NT2/D1 (cell line): ENCODE measurements at regions not wholly inside any gene's neighbourhood (a gene's known extent, or its start where the extent isn't known, plus 50 kb on each side); places are given as distances from the start of the nearest gene placed in this dataset.

ENCODE experiments used
- DNase-seq: peaks from one replicate; pipeline ENCODE4 v3.0.0-alpha.2; 2011; ENCODE audit warnings: low read depth, low spot score
- H3K27me3 ChIP-seq: 2 replicates; pipeline ENCODE4 v1.6.0; 2011; ENCODE audit warnings: mild to moderate bottlenecking; ENCODE audit not compliant: insufficient read length, insufficient read depth
- H3K36me3 ChIP-seq: 2 replicates; pipeline ENCODE4 v1.6.1; 2011; ENCODE audit warnings: mild to moderate bottlenecking, low read length, mixed read lengths; ENCODE audit not compliant: insufficient read depth, insufficient read length
- H3K4me1 ChIP-seq: 2 replicates; pipeline ENCODE4 v1.5.1; 2011; ENCODE audit not compliant: insufficient read depth, insufficient read length
- H3K4me3 ChIP-seq: 2 replicates; pipeline ENCODE4 v1.5.1; 2011; ENCODE audit warnings: low read depth; ENCODE audit not compliant: insufficient read length
- H3K9ac ChIP-seq: 2 replicates; pipeline ENCODE4 v1.6.0; 2011; ENCODE audit warnings: low read depth; ENCODE audit not compliant: insufficient read length
- H3K9me3 ChIP-seq: 2 replicates; pipeline ENCODE4 v1.5.1; 2011; ENCODE audit warnings: mild to moderate bottlenecking, low read length; ENCODE audit not compliant: insufficient read depth
- SUZ12 ChIP-seq: IDR thresholded peaks from 2 replicates; pipeline ENCODE4 v1.6.1; 2011; ENCODE audit not compliant: insufficient read length, insufficient read depth; ENCODE audit errors: extremely low read depth
- YY1 ChIP-seq: IDR thresholded peaks from 2 replicates; pipeline ENCODE4 v1.6.1; 2011; ENCODE audit not compliant: insufficient read length, insufficient read depth
- ZNF274 ChIP-seq: IDR thresholded peaks from 2 replicates; pipeline ENCODE4 v1.6.1; 2011; ENCODE audit warnings: mild to moderate bottlenecking, low read depth, low read length

GRCh38 chr21:25079053-25079452 is 528.2 kb downstream of the MRPL39 start:
- no peaks in the 10 kb centered on the region for H3K36me3 ChIP-seq
- H3K4me1 ChIP-seq: no peaks in the 10 kb centered on the region
- no peak for DNase-seq
- no peak overlapping the region for H3K9ac ChIP-seq
- TF ChIP-seq ZNF274 (no peak), SUZ12 (no peak), YY1 (no peak)
- no peaks in the 10 kb centered on the region for H3K27me3 ChIP-seq
- no peaks in the 10 kb centered on the region for H3K9me3 ChIP-seq
- H3K4me3 ChIP-seq: no peak overlapping the region

DNA sequence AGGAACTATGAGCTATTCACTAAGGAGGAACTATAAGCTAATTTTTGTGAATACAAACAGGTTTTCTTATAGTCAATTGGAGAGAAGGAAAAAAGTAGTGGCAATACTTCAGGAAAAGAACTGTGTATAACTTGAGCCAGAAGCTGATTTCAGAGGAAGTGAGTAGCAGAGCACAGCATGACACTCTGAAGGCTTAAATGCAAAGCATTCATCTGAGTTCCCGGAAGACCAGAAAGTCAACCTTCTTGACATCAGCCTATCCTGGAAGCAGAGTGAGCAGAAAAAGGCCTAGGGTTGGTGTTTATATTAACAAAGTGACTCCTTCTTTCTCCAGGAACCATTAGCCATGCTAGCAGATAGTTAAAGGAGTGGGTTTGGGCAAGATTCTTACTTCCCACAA is 545.2 kb downstream of the MRPL39 start:
- Histone ChIP-seq H3K9me3 (no peaks in the 10 kb centered on the region), H3K4me3 (no peak overlapping the region), H3K27me3 (no peaks in the 10 kb centered on the region), H3K36me3 (no peaks in the 10 kb centered on the region), H3K9ac (no peak overlapping the region), H3K4me1 (no peaks in the 10 kb centered on the region)
- DNase-seq: peak; percentile 25
- TF ChIP-seq YY1 (no peak), SUZ12 (no peak), ZNF274 (no peak)

GRCh38 chr21:25054689-25055088 is 552.6 kb downstream of the MRPL39 start:
- no peaks in the 10 kb centered on the region for H3K27me3 ChIP-seq
- no peak for TF ChIP-seq YY1
- H3K9me3 ChIP-seq: no peaks in the 10 kb centered on the region
- H3K36me3 ChIP-seq: no peaks in the 10 kb centered on the region
- no peak overlapping the region for H3K4me3 ChIP-seq
- H3K4me1 ChIP-seq: no peaks in the 10 kb centered on the region
- no peak overlapping the region for H3K9ac ChIP-seq
- no peak for DNase-seq

DNA sequence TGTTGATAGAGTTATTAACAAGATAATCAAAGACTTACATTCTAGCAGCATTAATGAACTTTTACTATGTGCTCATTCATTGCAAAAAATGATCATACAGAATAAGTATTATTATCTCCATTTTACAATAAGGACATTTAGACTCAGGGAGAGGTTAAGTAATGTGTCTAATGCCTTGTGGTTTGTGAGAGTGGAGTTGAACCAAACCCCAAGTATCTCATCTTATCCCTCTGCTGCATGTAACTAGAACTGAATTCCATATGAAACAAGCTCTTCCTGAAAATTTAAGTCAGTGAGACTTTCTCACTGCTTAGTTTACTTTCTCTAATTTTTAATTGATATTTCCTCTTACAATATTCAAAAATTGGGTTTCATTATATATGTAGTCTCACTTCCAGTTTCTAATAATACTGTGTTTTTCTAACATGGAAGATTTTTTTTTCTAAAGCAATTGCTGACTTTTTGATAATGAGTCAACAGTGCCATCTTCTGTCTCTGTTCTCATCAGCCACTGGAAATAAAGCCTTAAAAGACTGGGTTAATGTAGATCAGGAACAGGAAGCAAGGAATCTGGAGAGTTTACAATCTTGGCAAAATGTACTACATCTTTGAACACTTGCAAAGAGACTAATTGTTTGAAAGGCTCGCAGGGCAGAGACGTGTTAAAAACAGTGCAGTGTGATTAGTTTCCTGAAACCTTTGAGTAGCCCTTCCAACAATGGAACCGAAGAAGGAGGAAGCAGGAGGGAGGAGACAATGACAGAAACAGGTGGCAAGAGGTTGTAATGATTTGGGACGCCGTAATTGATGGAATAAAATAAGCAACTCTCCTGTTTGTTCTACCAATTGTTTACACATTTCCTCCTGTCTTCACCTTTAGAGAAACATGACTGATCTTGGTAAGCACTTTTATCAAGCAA is 567.6 kb downstream of the MRPL39 start:
- Histone ChIP-seq H3K36me3 (no peaks in the 10 kb centered on the region), H3K9me3 (no peaks in the 10 kb centered on the region), H3K4me3 (no peak overlapping the region), H3K4me1 (no peaks in the 10 kb centered on the region), H3K9ac (no peak overlapping the region), H3K27me3 (no peaks in the 10 kb centered on the region)
- DNase-seq: peak; percentile 27
- TF ChIP-seq ZNF274: no peak
- TF ChIP-seq SUZ12: no peak
- TF ChIP-seq YY1: no peak

GRCh38 chr21:25036775-25037174 is 570.5 kb downstream of the MRPL39 start:
- Histone ChIP-seq H3K27me3 (no peaks in the 10 kb centered on the region), H3K9me3 (no peaks in the 10 kb centered on the region), H3K36me3 (no peaks in the 10 kb centered on the region), H3K4me1 (no peaks in the 10 kb centered on the region), H3K9ac (no peak overlapping the region), H3K4me3 (no peak overlapping the region)
- DNase-seq: no peak
- TF ChIP-seq YY1 (no peak), ZNF274 (no peak), SUZ12 (no peak)

GRCh38 chr21:25031750-25032149 is 575.5 kb downstream of the MRPL39 start:
- H3K36me3 ChIP-seq: no peaks in the 10 kb centered on the region
- TF ChIP-seq YY1 (no peak), ZNF274 (no peak), SUZ12 (no peak)
- H3K9me3 ChIP-seq: no peaks in the 10 kb centered on the region
- H3K4me1 ChIP-seq: no peaks in the 10 kb centered on the region
- no peaks in the 10 kb centered on the region for H3K27me3 ChIP-seq
- no peak for DNase-seq
- no peak overlapping the region for H3K4me3 ChIP-seq
- H3K9ac ChIP-seq: no peak overlapping the region

DNA sequence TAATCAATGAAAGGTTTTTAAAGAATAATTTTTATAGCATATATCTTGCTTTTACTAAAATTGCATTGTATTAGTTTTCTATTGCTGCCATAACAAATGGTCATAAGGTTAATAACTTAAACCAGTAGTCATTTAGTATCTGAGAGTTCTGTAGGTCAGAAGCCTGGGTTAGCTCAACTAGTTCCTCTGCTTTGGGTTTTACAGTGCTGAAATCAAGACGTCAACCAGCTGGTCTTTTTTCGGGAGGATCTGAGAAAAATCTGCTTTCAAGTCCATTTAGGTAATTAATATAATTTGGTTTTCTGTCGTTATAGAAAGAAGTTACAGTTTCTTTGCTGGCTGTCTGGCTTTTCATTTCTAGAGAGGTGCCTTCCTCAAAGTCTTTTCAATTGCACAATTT is 577.7 kb downstream of the MRPL39 start:
- TF ChIP-seq SUZ12 (no peak), YY1 (no peak), ZNF274 (no peak)
- no peak for DNase-seq

More for the DNA sequence above, 577.7 kb downstream of the MRPL39 start:
- Histone ChIP-seq H3K4me3 (no peak overlapping the region), H3K9ac (no peak overlapping the region), H3K9me3 (no peaks in the 10 kb centered on the region), H3K27me3 (no peaks in the 10 kb centered on the region), H3K4me1 (no peaks in the 10 kb centered on the region), H3K36me3 (no peaks in the 10 kb centered on the region)
